Upper lobe of left lung (tissue), 4 donors: ENCODE measurements at regions not wholly inside any gene's neighbourhood (a gene's known extent, or its start where the extent isn't known, plus 50 kb on each side); places are given as distances from the start of the nearest gene placed in this dataset.

Source experiments
- CTCF ChIP-seq, 6 experiments: fragments of 450-650 bp in 4 of 6; fragments of 200-600 bp in 2 of 6; sonication (generic) in 2 of 6; IDR thresholded peaks; one replicate each; pipeline ENCODE4 v1.5.1; 2016 to 2019; ENCODE audit warnings: antibody characterized with exemption in 6 of 6
- EP300 ChIP-seq, 4 donors: sonication (generic); formaldehyde crosslinking; IDR thresholded peaks; one replicate each; pipeline ENCODE4 v1.5.1; 2017; ENCODE audit warnings: antibody characterized with exemption in 4 of 4, control low read depth in 2 of 4
- POLR2A ChIP-seq, 4 donors: fragments of 450-650 bp; IDR thresholded peaks; one replicate each; pipeline ENCODE4 v1.5.1; 2016 to 2017; ENCODE audit warnings: antibody characterized with exemption in 4 of 4, mild to moderate bottlenecking in 2 of 4
- POLR2AphosphoS5 ChIP-seq, 2 donors: sonication (generic); formaldehyde crosslinking; IDR thresholded peaks; one replicate each; pipeline ENCODE4 v1.5.1; 2017; ENCODE audit warnings: antibody characterized with exemption in 2 of 2

GRCh38 chr4:185987961-185988627, 80.9 kb upstream of the TLR3 start:
- TF ChIP-seq CTCF (IDR thresholded peaks at IDR 0.05) (no peak), POLR2A (IDR thresholded peaks at IDR 0.05) (no peak), POLR2AphosphoS5 (IDR thresholded peaks at IDR 0.05) (no peak), EP300 (IDR thresholded peaks at IDR 0.05) (no peak)
